Endodermal cell (in vitro differentiated cells): ENCODE measurements at regions not wholly inside any gene's neighbourhood (a gene's known extent, or its start where the extent isn't known, plus 50 kb on each side); places are given as distances from the start of the nearest gene placed in this dataset.

Source experiments
- DNase-seq: peaks from one replicate; pipeline ENCODE4 v3.0.0-alpha.2; 2017
- H3K27ac ChIP-seq: 2 replicates; pipeline ENCODE4 v1.5.1; 2013; ENCODE audit warnings: mild to moderate bottlenecking, low read depth, low read length, moderate library complexity
- H3K27me3 ChIP-seq: 2 replicates; pipeline ENCODE4 v1.6.1; 2013; ENCODE audit warnings: mild to moderate bottlenecking, low read length, moderate library complexity; ENCODE audit not compliant: insufficient read depth, control insufficient read depth, poor library complexity, severe bottlenecking
- H3K36me3 ChIP-seq: 2 replicates; pipeline ENCODE4 v1.7.0; 2013; ENCODE audit warnings: mild to moderate bottlenecking, low read length, moderate library complexity; ENCODE audit not compliant: control insufficient read depth, insufficient read depth
- H3K4me1 ChIP-seq: one replicate; pipeline ENCODE4 v1.7.0; 2013; ENCODE audit warnings: low read length; ENCODE audit not compliant: control insufficient read depth, insufficient read depth
- H3K4me3 ChIP-seq: 2 replicates; pipeline ENCODE4 v1.5.1; 2013; ENCODE audit warnings: mild to moderate bottlenecking, low read length, moderate library complexity
- H3K9ac ChIP-seq: 2 replicates; pipeline ENCODE4 v1.6.1; 2013; ENCODE audit warnings: mild to moderate bottlenecking, low read length, moderate library complexity; ENCODE audit not compliant: poor library complexity, severe bottlenecking; ENCODE audit errors: extremely low read depth
- H3K9me3 ChIP-seq: 2 replicates; pipeline ENCODE4 v1.6.1; 2013; ENCODE audit warnings: mild to moderate bottlenecking, low read length, moderate library complexity; ENCODE audit not compliant: control insufficient read depth
- H3K27ac Mint-ChIP-seq: 2 replicates; pipeline ENCODE4 v1.8.0; 2020; ENCODE audit warnings: mixed read lengths
- H3K27me3 Mint-ChIP-seq: 2 replicates; pipeline ENCODE4 v1.8.0; 2021; ENCODE audit warnings: mild to moderate bottlenecking, mixed read lengths; ENCODE audit not compliant: insufficient read depth
- H3K36me3 Mint-ChIP-seq: 2 replicates; pipeline ENCODE4 v1.8.0; 2020; ENCODE audit warnings: low read depth, mixed read lengths
- H3K4me1 Mint-ChIP-seq: 2 replicates; pipeline ENCODE4 v1.8.0; 2020; ENCODE audit warnings: mixed read lengths
- H3K4me3 Mint-ChIP-seq: 2 replicates; pipeline ENCODE4 v1.8.0; 2020; ENCODE audit warnings: mild to moderate bottlenecking, moderate library complexity, mixed read lengths
- H3K9me3 Mint-ChIP-seq: 2 replicates; pipeline ENCODE4 v1.8.0; 2020; ENCODE audit warnings: mild to moderate bottlenecking, mixed read lengths
- WGBS, 2 experiments: methylation state at CpG; one replicate each; pipeline versions ENCODE4 v1.1.5 to v1.1.7; 2013; ENCODE audit warnings: missing lambda C conversion rate in 2 of 2, mixed read lengths in 1 of 2; ENCODE audit not compliant: insufficient coverage in 1 of 2, insufficient read length in 1 of 2; 5-methylcytosine and 5-hydroxymethylcytosine counted together
- TF ChIP-seq, protein P1 (sequence below): fragments of 200-600 bp; sonication (generic); conservative IDR thresholded peaks from 2 replicates; pipeline ENCODE4 v1.5.0; 2021; ENCODE audit warnings: antibody characterized with exemption, mild to moderate bottlenecking

DNA sequence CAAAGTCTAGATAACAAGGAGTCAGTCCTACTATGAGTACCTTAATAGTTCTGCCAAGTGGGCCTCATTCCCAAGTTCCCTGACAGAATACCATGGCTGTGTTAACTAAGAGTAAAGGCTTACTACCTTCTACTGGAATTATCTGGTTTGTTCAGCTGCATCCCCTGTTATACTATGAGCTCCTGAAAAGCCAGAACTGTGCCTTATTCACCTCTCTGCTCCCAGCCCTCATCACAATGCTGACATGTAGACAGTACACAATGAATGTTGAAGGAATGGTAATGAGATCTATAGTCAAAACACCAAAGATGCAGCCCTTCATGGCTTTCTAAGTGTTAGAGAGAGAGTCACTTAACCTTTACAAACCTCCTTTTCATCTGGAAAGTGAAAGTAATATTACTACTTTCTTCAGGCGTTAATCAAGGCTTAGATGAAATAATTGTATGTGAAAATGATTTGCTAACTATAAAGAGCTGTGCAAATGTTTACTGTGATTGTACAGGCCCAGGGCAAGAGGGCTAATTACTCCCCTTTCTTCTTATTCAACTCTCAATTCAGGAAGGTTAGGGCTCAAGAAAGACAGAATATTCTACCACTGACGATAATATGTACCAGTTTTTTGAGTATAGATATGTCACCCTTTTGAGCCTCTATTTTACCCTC, 70.3 kb upstream of the MROH9 start:
- TF ChIP-seq, protein P1, sequence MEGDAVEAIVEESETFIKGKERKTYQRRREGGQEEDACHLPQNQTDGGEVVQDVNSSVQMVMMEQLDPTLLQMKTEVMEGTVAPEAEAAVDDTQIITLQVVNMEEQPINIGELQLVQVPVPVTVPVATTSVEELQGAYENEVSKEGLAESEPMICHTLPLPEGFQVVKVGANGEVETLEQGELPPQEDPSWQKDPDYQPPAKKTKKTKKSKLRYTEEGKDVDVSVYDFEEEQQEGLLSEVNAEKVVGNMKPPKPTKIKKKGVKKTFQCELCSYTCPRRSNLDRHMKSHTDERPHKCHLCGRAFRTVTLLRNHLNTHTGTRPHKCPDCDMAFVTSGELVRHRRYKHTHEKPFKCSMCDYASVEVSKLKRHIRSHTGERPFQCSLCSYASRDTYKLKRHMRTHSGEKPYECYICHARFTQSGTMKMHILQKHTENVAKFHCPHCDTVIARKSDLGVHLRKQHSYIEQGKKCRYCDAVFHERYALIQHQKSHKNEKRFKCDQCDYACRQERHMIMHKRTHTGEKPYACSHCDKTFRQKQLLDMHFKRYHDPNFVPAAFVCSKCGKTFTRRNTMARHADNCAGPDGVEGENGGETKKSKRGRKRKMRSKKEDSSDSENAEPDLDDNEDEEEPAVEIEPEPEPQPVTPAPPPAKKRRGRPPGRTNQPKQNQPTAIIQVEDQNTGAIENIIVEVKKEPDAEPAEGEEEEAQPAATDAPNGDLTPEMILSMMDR, result no peak

DNA sequence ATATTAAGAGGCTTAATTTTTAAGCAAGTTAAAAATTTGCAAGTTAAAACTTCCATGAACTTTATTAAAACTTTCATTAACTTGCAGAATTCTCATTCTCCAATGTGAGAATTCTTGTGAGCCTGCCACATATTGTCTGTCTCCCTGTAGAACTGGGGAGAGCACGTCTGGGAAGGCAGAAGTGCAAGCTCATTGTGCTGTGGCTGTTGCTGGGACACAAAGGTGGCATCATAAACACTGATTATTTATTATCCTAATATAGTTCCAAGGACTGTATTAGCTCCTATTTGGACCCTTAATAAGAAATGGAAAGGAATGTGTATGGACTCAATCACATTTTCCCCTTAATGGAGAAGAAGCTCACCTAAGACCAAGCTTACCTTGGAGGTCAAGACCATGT, 68.7 kb upstream of the MROH9 start:
- H3K9ac ChIP-seq, result no peak overlapping the region
- no peak overlapping the region for H3K27ac ChIP-seq
- Mint-ChIP-seq H3K27me3 (no peaks in the 10 kb centered on the region), H3K36me3 (no peaks in the 10 kb centered on the region), H3K9me3 (no peaks in the 10 kb centered on the region), H3K27ac (no peak overlapping the region), H3K4me1 (peaks cover 1% of the 10 kb centered on the region), H3K4me3 (no peak overlapping the region)
- 83% methylated on average over 1 of the region's 1 CpG; no CpG with 5 or more reads in 1 of the 2 experiments for WGBS, 2 experiments
- TF ChIP-seq, protein P1, result no peak
- no peak for DNase-seq
- H3K4me1 ChIP-seq, result no peaks in the 10 kb centered on the region
- no peaks in the 10 kb centered on the region for H3K36me3 ChIP-seq
- H3K9me3 ChIP-seq, result no peaks in the 10 kb centered on the region
- H3K27me3 ChIP-seq, result no peaks in the 10 kb centered on the region
- no peak overlapping the region for H3K4me3 ChIP-seq

More for the DNA sequence above, 70.3 kb upstream of the MROH9 start:
- H3K27me3 Mint-ChIP-seq, result no peaks in the 10 kb centered on the region
- Histone ChIP-seq H3K4me3 (no peak overlapping the region), H3K27me3 (no peaks in the 10 kb centered on the region), H3K4me1 (no peaks in the 10 kb centered on the region), H3K27ac (peak overlapping the region; percentile 16), H3K9ac (no peak overlapping the region), H3K9me3 (no peaks in the 10 kb centered on the region), H3K36me3 (no peaks in the 10 kb centered on the region)
- no peak overlapping the region for H3K4me3 Mint-ChIP-seq
- H3K27ac Mint-ChIP-seq, result no peak overlapping the region
- WGBS, 2 experiments, result 92 to 100% methylated on average over 1 to 2 of the region's 2 CpGs
- no peaks in the 10 kb centered on the region for H3K36me3 Mint-ChIP-seq
- H3K4me1 Mint-ChIP-seq, result peaks cover 1% of the 10 kb centered on the region
- no peaks in the 10 kb centered on the region for H3K9me3 Mint-ChIP-seq
- DNase-seq, result no peak

DNA sequence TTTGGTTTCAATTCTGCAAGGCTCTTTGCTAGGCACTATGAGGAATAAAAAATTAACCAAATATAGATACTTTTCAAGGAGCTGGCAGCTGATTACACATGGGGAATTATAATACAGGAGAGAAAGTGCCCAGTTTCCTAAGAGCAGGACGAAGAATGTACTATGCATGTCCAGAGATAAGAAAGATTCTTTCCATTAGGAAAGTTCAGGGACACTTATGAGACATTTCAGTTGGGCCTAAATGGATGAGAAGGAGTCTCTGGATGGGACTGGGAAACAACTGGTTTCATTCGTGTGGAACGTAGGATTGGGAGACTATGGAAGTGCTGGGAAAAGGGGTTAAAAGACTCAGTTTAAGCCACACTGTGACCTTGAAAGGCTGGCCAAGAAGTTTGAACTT, 63.5 kb upstream of the MROH9 start:
- Histone ChIP-seq H3K4me1 (no peaks in the 10 kb centered on the region), H3K4me3 (no peak overlapping the region), H3K9me3 (no peaks in the 10 kb centered on the region), H3K27ac (no peak overlapping the region), H3K27me3 (no peaks in the 10 kb centered on the region), H3K36me3 (no peaks in the 10 kb centered on the region), H3K9ac (no peak overlapping the region)
- Mint-ChIP-seq H3K4me1 (peaks cover 1% of the 10 kb centered on the region), H3K27me3 (no peaks in the 10 kb centered on the region), H3K27ac (peak overlapping the region; percentile 29), H3K9me3 (no peaks in the 10 kb centered on the region), H3K4me3 (no peak overlapping the region), H3K36me3 (no peaks in the 10 kb centered on the region)
- 88 to 91% methylated on average over 1 to 3 of the region's 3 CpGs for WGBS, 2 experiments
- TF ChIP-seq, protein P1, result no peak
- no peak for DNase-seq
